ENCODE measurements at regions not wholly inside any gene's neighbourhood (a gene's known extent, or its start where the extent isn't known, plus 50 kb on each side); places are given as distances from the start of the nearest gene placed in this dataset.

DNA sequence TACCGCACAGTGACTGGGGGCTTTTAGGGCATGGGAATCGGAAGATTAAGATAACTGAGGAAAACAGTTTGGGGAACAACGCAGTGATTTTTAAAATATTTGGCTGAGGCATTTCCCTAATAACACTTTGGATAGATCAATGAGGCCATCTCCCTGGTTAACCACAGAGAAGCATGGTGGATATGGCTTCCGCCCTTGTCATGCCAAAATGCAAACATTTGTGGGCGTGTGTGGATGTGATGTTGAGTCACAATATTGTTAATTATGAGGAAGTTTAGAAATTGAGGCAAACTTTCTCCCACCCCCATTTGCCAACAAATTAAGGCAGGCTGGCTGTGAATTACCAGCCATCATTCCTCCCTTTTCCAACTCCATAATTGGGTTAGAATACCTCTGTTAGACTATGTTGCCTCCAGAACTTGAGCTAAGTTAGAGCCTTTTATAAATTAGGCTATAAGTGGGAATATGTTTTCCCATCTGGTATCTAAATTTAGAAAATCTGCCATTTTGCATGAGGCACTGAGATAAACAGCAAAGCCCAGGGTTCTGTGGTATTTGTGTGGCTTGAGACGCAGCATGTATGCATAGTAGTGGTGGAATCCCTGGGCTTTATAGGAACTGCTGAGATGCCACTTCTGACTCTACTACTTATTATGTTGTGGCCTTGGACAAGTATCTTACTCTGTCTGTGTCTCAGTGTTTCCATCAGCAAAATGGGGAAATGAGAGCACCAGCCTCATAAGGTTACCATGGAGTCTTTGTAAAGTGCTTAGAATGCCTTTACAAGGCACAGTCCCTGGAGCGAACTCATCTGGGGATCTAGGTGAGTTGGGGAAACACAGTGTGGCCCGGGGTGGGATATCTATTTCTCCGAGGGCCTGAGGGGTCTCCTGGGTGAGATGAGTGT lies 154.6 kb downstream of the C1orf94 start:
- no peak for TF ChIP-seq NR2F2 (IDR thresholded peaks at IDR 0.05)
- TF ChIP-seq GABPA (IDR thresholded peaks at IDR 0.05 in 1 of 2, conservative IDR thresholded peaks at IDR 0.05 in 1 of 2): no peak
- TF ChIP-seq, protein P1, sequence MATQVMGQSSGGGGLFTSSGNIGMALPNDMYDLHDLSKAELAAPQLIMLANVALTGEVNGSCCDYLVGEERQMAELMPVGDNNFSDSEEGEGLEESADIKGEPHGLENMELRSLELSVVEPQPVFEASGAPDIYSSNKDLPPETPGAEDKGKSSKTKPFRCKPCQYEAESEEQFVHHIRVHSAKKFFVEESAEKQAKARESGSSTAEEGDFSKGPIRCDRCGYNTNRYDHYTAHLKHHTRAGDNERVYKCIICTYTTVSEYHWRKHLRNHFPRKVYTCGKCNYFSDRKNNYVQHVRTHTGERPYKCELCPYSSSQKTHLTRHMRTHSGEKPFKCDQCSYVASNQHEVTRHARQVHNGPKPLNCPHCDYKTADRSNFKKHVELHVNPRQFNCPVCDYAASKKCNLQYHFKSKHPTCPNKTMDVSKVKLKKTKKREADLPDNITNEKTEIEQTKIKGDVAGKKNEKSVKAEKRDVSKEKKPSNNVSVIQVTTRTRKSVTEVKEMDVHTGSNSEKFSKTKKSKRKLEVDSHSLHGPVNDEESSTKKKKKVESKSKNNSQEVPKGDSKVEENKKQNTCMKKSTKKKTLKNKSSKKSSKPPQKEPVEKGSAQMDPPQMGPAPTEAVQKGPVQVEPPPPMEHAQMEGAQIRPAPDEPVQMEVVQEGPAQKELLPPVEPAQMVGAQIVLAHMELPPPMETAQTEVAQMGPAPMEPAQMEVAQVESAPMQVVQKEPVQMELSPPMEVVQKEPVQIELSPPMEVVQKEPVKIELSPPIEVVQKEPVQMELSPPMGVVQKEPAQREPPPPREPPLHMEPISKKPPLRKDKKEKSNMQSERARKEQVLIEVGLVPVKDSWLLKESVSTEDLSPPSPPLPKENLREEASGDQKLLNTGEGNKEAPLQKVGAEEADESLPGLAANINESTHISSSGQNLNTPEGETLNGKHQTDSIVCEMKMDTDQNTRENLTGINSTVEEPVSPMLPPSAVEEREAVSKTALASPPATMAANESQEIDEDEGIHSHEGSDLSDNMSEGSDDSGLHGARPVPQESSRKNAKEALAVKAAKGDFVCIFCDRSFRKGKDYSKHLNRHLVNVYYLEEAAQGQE (IDR thresholded peaks at IDR 0.05): no peak
- TF ChIP-seq, protein P2, sequence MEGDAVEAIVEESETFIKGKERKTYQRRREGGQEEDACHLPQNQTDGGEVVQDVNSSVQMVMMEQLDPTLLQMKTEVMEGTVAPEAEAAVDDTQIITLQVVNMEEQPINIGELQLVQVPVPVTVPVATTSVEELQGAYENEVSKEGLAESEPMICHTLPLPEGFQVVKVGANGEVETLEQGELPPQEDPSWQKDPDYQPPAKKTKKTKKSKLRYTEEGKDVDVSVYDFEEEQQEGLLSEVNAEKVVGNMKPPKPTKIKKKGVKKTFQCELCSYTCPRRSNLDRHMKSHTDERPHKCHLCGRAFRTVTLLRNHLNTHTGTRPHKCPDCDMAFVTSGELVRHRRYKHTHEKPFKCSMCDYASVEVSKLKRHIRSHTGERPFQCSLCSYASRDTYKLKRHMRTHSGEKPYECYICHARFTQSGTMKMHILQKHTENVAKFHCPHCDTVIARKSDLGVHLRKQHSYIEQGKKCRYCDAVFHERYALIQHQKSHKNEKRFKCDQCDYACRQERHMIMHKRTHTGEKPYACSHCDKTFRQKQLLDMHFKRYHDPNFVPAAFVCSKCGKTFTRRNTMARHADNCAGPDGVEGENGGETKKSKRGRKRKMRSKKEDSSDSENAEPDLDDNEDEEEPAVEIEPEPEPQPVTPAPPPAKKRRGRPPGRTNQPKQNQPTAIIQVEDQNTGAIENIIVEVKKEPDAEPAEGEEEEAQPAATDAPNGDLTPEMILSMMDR (IDR thresholded peaks at IDR 0.05; ENCODE audit: low read depth, low read length, missing input control): no peak
- TF ChIP-seq TAF1 (conservative IDR thresholded peaks at IDR 0.05): no peak
- TF ChIP-seq, protein P3, sequence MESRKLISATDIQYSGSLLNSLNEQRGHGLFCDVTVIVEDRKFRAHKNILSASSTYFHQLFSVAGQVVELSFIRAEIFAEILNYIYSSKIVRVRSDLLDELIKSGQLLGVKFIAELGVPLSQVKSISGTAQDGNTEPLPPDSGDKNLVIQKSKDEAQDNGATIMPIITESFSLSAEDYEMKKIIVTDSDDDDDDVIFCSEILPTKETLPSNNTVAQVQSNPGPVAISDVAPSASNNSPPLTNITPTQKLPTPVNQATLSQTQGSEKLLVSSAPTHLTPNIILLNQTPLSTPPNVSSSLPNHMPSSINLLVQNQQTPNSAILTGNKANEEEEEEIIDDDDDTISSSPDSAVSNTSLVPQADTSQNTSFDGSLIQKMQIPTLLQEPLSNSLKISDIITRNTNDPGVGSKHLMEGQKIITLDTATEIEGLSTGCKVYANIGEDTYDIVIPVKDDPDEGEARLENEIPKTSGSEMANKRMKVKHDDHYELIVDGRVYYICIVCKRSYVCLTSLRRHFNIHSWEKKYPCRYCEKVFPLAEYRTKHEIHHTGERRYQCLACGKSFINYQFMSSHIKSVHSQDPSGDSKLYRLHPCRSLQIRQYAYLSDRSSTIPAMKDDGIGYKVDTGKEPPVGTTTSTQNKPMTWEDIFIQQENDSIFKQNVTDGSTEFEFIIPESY (IDR thresholded peaks at IDR 0.05): no peak
- TF ChIP-seq, protein P4, sequence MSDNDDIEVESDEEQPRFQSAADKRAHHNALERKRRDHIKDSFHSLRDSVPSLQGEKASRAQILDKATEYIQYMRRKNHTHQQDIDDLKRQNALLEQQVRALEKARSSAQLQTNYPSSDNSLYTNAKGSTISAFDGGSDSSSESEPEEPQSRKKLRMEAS (IDR thresholded peaks at IDR 0.05): no peak
- no peak for TF ChIP-seq FOXA2 (IDR thresholded peaks at IDR 0.05)
- TF ChIP-seq, protein P5, sequence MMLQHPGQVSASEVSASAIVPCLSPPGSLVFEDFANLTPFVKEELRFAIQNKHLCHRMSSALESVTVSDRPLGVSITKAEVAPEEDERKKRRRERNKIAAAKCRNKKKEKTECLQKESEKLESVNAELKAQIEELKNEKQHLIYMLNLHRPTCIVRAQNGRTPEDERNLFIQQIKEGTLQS (IDR thresholded peaks at IDR 0.05): no peak
- TF ChIP-seq FOXA1 (IDR thresholded peaks at IDR 0.05): no peak
- TF ChIP-seq SP1 (IDR thresholded peaks at IDR 0.05): no peak
- TF ChIP-seq HNF4A (conservative IDR thresholded peaks at IDR 0.05): no peak
- no peak for TF ChIP-seq HNF4G (IDR thresholded peaks at IDR 0.05)
- TF ChIP-seq YY1 (IDR thresholded peaks at IDR 0.05): no peak
- no peak for TF ChIP-seq EGR1 (IDR thresholded peaks at IDR 0.05; ENCODE audit: low read depth in 2 of 2)
- TF ChIP-seq RXRA (IDR thresholded peaks at IDR 0.05): no peak
- WGBS: 88% methylated on average over 9 of the region's 9 CpGs

More for the DNA sequence above, 154.6 kb downstream of the C1orf94 start:
- no peak overlapping the region for H3K27ac ChIP-seq (ENCODE audit: low read depth in 1 of 2, low read length in 2 of 2)
- H3K4me3 ChIP-seq (ENCODE audit: low read depth in 1 of 3, low read length in 3 of 3): no peak overlapping the region
- no peaks in the 10 kb centered on the region for H3K36me3 ChIP-seq (ENCODE audit: control insufficient read depth in 4 of 4, insufficient read depth in 3 of 4, low read depth in 1 of 4, low read length in 3 of 4)
- no peaks in the 10 kb centered on the region for H3K4me1 ChIP-seq (ENCODE audit: control insufficient read depth in 4 of 4, insufficient read depth in 4 of 4, low read length in 3 of 4)
- H3K9me3 ChIP-seq (ENCODE audit: control insufficient read depth in 4 of 4, low read length in 3 of 4): peaks cover 0 to 2% (median 0%) of the 10 kb centered on the region in 4 donors
- H3K27me3 ChIP-seq (ENCODE audit: control insufficient read depth in 4 of 4, insufficient read depth in 4 of 4, low read length in 3 of 4): no peaks in the 10 kb centered on the region
- H3K9ac ChIP-seq (ENCODE audit: low read depth in 1 of 2, low read length in 2 of 2): no peak overlapping the region
- DNase-seq (ENCODE audit: low spot score): no peak

Data from liver (tissue), 8 donors.